Endothelial cell (in vitro differentiated cells): ENCODE measurements at regions not wholly inside any gene's neighbourhood (a gene's known extent, or its start where the extent isn't known, plus 50 kb on each side); places are given as distances from the start of the nearest gene placed in this dataset.

Experiments used
- DNase-seq: peaks from one replicate; pipeline ENCODE4 v3.0.0; 2021; ENCODE audit warnings: low spot score
- H3K27ac Mint-ChIP-seq: one replicate; pipeline ENCODE4 v1.8.0; 2021; ENCODE audit warnings: mixed read lengths, inconsistent platforms; ENCODE audit not compliant: unreplicated experiment
- H3K27me3 Mint-ChIP-seq: one replicate; pipeline ENCODE4 v1.8.0; 2021; ENCODE audit warnings: mild to moderate bottlenecking, moderate library complexity, mixed read lengths, inconsistent platforms; ENCODE audit not compliant: unreplicated experiment
- H3K36me3 Mint-ChIP-seq: one replicate; pipeline ENCODE4 v1.8.0; 2021; ENCODE audit warnings: mild to moderate bottlenecking, low read depth, mixed read lengths, inconsistent platforms; ENCODE audit not compliant: unreplicated experiment
- H3K4me1 Mint-ChIP-seq: one replicate; pipeline ENCODE4 v1.8.0; 2021; ENCODE audit warnings: mild to moderate bottlenecking, mixed read lengths, inconsistent platforms; ENCODE audit not compliant: unreplicated experiment
- H3K4me3 Mint-ChIP-seq: one replicate; pipeline ENCODE4 v1.8.0; 2021; ENCODE audit warnings: mild to moderate bottlenecking, mixed read lengths, inconsistent platforms; ENCODE audit not compliant: unreplicated experiment
- H3K9me3 Mint-ChIP-seq: one replicate; pipeline ENCODE4 v1.8.0; 2021; ENCODE audit warnings: mixed read lengths, inconsistent platforms; ENCODE audit not compliant: unreplicated experiment
- CTCF ChIP-seq: fragments of 200-600 bp; sonication (generic); IDR thresholded peaks from one replicate; pipeline ENCODE4 v1.5.0; 2021; ENCODE audit warnings: antibody characterized with exemption; ENCODE audit not compliant: unreplicated experiment

DNA sequence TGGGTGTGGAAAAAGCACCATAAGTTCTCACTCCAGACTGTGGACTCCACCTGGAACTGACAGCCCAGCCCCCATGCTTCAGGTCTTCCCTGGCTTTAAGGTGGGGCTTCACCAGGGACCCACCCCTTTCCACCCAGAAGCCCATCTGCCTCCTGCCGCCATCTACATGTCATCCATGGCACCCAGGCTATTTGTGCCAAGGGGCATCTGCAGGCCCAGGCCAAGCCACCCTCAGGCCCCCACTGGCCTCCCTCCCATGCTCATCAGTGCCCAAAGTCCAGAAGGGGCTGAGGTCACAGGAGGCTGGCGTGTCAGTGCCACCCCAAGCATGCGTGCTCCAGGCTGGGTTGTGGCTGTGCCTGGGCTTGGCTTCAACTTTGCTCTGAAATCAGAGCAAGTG is 212.2 kb upstream of the DIO3 start:
- no peak for DNase-seq
- no peak for TF ChIP-seq CTCF
- H3K4me1 Mint-ChIP-seq = no peaks in the 10 kb centered on the region
- H3K9me3 Mint-ChIP-seq = no peaks in the 10 kb centered on the region
- peaks cover 10% of the 10 kb centered on the region for H3K36me3 Mint-ChIP-seq
- H3K4me3 Mint-ChIP-seq = no peak overlapping the region
- H3K27ac Mint-ChIP-seq = no peak overlapping the region
- H3K27me3 Mint-ChIP-seq = peaks cover 2% of the 10 kb centered on the region

DNA sequence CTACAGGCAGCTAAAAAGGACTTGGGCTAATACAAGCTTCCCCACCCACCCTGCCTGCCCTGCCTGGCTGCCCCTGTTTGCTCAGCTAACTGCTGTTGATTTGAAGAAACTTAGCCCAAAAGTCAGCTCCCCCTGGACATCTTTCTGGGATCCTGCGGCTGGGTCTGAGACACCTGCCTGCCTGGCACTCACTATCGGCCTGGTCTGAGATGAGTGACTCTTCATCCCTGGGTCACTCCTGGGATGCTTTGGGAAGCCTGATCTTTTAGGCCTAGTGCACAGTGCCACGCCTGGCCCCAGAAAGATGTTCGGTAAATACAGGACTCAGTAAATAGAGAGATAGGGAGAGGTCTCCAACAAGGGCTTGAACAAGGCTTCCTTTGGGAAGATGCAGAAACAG is 211.3 kb upstream of the DIO3 start:
- H3K27me3 Mint-ChIP-seq = peaks cover 2% of the 10 kb centered on the region
- no peak overlapping the region for H3K4me3 Mint-ChIP-seq
- H3K27ac Mint-ChIP-seq = no peak overlapping the region

DNA sequence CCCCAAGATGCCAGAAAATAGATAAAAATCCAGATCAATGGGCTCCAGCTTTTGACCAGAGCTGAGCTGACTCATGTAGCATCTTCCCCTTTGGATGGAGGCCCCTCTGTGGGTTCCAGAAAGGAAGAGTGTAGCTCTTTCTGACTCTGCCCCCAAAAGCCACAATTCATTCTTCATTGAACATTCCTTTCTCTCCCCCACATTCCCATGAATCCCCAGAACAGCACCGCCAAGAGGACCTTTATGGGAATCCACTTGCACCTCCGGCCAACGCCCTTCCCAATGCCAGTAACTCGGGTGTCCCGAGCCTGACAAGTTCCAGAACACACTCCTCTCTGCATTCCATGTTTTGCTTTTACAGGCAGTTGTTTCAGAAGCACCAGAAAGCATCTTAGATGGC is 210.6 kb upstream of the DIO3 start:
- no peak overlapping the region for H3K4me3 Mint-ChIP-seq

More for the DNA sequence above, 211.3 kb upstream of the DIO3 start:
- no peak for DNase-seq
- no peaks in the 10 kb centered on the region for H3K9me3 Mint-ChIP-seq
- peaks cover 10% of the 10 kb centered on the region for H3K36me3 Mint-ChIP-seq
- TF ChIP-seq CTCF = no peak
- H3K4me1 Mint-ChIP-seq = no peaks in the 10 kb centered on the region

DNA sequence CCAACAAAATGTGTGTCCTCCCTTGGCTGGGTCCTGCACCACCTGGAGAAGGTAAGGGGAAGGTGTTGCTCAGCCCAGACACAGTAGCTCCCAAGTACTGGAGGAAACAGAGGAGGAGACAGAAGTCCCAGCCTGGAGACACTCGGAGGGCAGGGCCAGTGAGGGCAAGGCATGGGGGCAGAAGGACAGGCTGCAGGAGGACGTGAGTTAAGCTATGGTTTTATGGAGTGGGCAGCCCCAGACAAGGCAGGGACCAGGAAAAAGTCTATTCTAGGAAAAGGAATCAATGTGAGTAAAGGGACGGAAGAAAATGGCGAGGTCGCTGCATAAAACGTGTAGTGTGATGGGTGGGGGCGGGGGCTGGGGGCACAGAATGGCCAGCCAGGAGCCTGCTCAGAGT is 210.1 kb upstream of the DIO3 start:
- no peak overlapping the region for H3K4me3 Mint-ChIP-seq
- no peak overlapping the region for H3K27ac Mint-ChIP-seq
- no peak for DNase-seq

More for the DNA sequence above, 210.6 kb upstream of the DIO3 start:
- no peak overlapping the region for H3K27ac Mint-ChIP-seq
- H3K4me1 Mint-ChIP-seq = no peaks in the 10 kb centered on the region
- peaks cover 10% of the 10 kb centered on the region for H3K36me3 Mint-ChIP-seq
- no peak for TF ChIP-seq CTCF
- H3K9me3 Mint-ChIP-seq = peaks cover 1% of the 10 kb centered on the region
- peaks cover 2% of the 10 kb centered on the region for H3K27me3 Mint-ChIP-seq
- no peak for DNase-seq

DNA sequence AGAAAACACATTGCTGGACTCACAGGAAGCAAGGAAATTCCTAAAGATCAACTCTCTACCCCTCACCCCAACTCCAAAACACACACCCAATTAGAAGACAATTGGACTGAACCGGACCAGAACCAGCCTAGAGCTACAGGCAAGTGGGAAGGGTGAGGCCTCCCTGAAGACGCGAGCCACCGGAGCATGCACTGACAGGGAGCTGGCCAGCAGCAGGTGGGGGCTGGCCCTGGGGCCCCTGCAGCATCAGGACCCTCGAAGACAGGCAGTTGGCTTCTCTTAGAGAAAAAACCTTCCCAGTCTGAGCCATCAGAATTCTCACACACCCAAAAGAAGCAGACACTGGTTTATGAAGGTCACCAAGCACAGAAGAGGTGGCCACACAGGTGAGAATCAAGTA is 209.5 kb upstream of the DIO3 start:
- peaks cover 2% of the 10 kb centered on the region for H3K27me3 Mint-ChIP-seq
- no peaks in the 10 kb centered on the region for H3K4me1 Mint-ChIP-seq
- no peak overlapping the region for H3K4me3 Mint-ChIP-seq
- TF ChIP-seq CTCF = no peak
- no peak for DNase-seq
- H3K36me3 Mint-ChIP-seq = peaks cover 10% of the 10 kb centered on the region
- peaks cover 7% of the 10 kb centered on the region for H3K9me3 Mint-ChIP-seq
- H3K27ac Mint-ChIP-seq = no peak overlapping the region

More for the DNA sequence above, 210.1 kb upstream of the DIO3 start:
- H3K4me1 Mint-ChIP-seq = no peaks in the 10 kb centered on the region
- H3K9me3 Mint-ChIP-seq = peaks cover 4% of the 10 kb centered on the region
- no peak for TF ChIP-seq CTCF
- H3K27me3 Mint-ChIP-seq = peaks cover 2% of the 10 kb centered on the region
- peaks cover 10% of the 10 kb centered on the region for H3K36me3 Mint-ChIP-seq
